Ascending aorta (tissue), 2 donors: ENCODE measurements at regions not wholly inside any gene's neighbourhood (a gene's known extent, or its start where the extent isn't known, plus 50 kb on each side); places are given as distances from the start of the nearest gene placed in this dataset.
A peak's percentile ranks its signal among the peaks of the same experiment; 100 is the strongest.
"Not testable (repeated sequence)": the region's sequence is repeated elsewhere in the genome, so short reads cannot be mapped to it uniquely, and the experiment has no call there.

Experiments
- DNase-seq, 2 donors: peaks; one replicate each; pipeline ENCODE4 v3.0.0-alpha.2; 2019; ENCODE audit warnings: low spot score in 2 of 2
- H3K27ac ChIP-seq, 2 donors: fragments of 200-600 bp; sonication (generic); one replicate each; pipeline ENCODE4 v1.5.1; 2016 to 2017; ENCODE audit warnings: mild to moderate bottlenecking in 1 of 2
- H3K27me3 ChIP-seq: fragments of 200-600 bp; sonication (generic); one replicate; pipeline ENCODE4 v1.5.1; 2017
- H3K36me3 ChIP-seq, 2 donors: fragments of 200-600 bp; sonication (generic); one replicate each; pipeline ENCODE4 v1.5.1; 2016
- H3K4me1 ChIP-seq, 2 donors: fragments of 200-600 bp; sonication (generic); one replicate each; pipeline ENCODE4 v1.5.1; 2016 to 2017; ENCODE audit warnings: mild to moderate bottlenecking in 1 of 2
- H3K4me3 ChIP-seq, 2 donors: fragments of 200-600 bp; sonication (generic); one replicate each; pipeline ENCODE4 v1.5.1; 2016 to 2017; ENCODE audit warnings: mild to moderate bottlenecking in 1 of 2
- H3K9me3 ChIP-seq, 2 donors: fragments of 200-600 bp; sonication (generic); one replicate each; pipeline ENCODE4 v1.5.1; 2016
- CTCF ChIP-seq, 3 experiments: fragments of 200-600 bp in 2 of 3; fragments of 450-650 bp in 1 of 3; sonication (generic) in 2 of 3; IDR thresholded peaks; one replicate each; pipeline ENCODE4 v1.5.1; 2016 to 2019; ENCODE audit warnings: antibody characterized with exemption in 3 of 3, mild to moderate bottlenecking in 1 of 3, moderate library complexity in 1 of 3
- intact Hi-C: fragments of 100-400 bp; cut with DNase I; formaldehyde crosslinking; loops from one replicate; pipeline ENCODE4 v1.15.1; 2023

GRCh38 chr4:150010525-150011126 lies 67.6 kb upstream of the DCLK2 start:
- H3K27ac ChIP-seq: no peak overlapping the region
- H3K9me3 ChIP-seq: no peaks in the 10 kb centered on the region
- peak in 1 of 2 donors; percentile 68 for DNase-seq
- no peak overlapping the region for H3K4me3 ChIP-seq
- intact Hi-C loops: loop anchor here (1.0 to 5.0 kb wide), 4 partner anchors 68 to 233 kb away; partner anchors contain the start of gene DCLK2
- peak; percentile 39 to 59 (median 54) for TF ChIP-seq CTCF (IDR thresholded peaks at IDR 0.05)
- peaks cover 4 to 19% of the 10 kb centered on the region in 2 donors for H3K4me1 ChIP-seq
- no peaks in the 10 kb centered on the region for H3K27me3 ChIP-seq
- H3K36me3 ChIP-seq: no peaks in the 10 kb centered on the region

- Histone ChIP-seq H3K4me3 (no peak overlapping the region), H3K4me1 (peaks cover 0 to 5% of the 10 kb centered on the region in 2 donors), H3K27ac (no peak overlapping the region), H3K27me3 (no peaks in the 10 kb centered on the region), H3K9me3 (no peaks in the 10 kb centered on the region), H3K36me3 (no peaks in the 10 kb centered on the region)
- no peak for TF ChIP-seq CTCF (IDR thresholded peaks at IDR 0.05)
- intact Hi-C loops: loop anchor here (5.0 kb wide), 1 partner anchor 129 kb away; no protein-coding TSS in a partner anchor
- DNase-seq: no peak
Measured at GRCh38 chr4:150012851-150013360, 65.3 kb upstream of the DCLK2 start.

- intact Hi-C loops, H3K4me3 ChIP-seq, H3K27ac ChIP-seq, DNase-seq, H3K27me3 ChIP-seq, H3K36me3 ChIP-seq, H3K4me1 ChIP-seq, H3K9me3 ChIP-seq: not testable (repeated sequence)
Measured at GRCh38 chr4:150015910-150016309, 62.3 kb upstream of the DCLK2 start.

- H3K4me3 ChIP-seq, DNase-seq, H3K27me3 ChIP-seq, H3K4me1 ChIP-seq, intact Hi-C loops, H3K36me3 ChIP-seq, H3K9me3 ChIP-seq, H3K27ac ChIP-seq: not testable (repeated sequence)
Measured at GRCh38 chr4:150016621-150017020, 61.6 kb upstream of the DCLK2 start.

DNA sequence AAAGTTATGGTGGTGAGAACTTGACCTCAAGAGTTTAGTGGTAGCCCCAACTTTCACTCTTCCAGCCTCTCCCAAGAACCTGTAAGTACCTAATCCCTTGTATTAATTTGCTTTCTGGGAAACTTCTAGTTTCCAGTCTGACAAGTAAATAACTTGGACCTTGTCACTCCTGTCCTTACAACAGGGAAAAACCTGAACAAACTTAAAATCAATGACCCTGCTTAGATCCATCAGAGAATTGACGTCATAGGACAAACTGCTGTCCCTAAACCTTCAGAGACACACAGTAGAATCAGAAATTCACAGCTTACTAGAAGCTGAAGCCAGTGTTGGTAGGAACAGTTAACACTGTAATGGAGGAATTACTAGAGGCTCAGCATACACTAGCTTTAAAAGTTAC lies 60.0 kb upstream of the DCLK2 start:
- DNase-seq: no peak
- no peak for TF ChIP-seq CTCF (IDR thresholded peaks at IDR 0.05)
- no peaks in the 10 kb centered on the region for H3K36me3 ChIP-seq
- no peak overlapping the region for H3K4me3 ChIP-seq
- H3K4me1 ChIP-seq: no peaks in the 10 kb centered on the region
- no peaks in the 10 kb centered on the region for H3K27me3 ChIP-seq
- intact Hi-C loops: no loop called here
- no peaks in the 10 kb centered on the region for H3K9me3 ChIP-seq
- H3K27ac ChIP-seq: no peak overlapping the region

DNA sequence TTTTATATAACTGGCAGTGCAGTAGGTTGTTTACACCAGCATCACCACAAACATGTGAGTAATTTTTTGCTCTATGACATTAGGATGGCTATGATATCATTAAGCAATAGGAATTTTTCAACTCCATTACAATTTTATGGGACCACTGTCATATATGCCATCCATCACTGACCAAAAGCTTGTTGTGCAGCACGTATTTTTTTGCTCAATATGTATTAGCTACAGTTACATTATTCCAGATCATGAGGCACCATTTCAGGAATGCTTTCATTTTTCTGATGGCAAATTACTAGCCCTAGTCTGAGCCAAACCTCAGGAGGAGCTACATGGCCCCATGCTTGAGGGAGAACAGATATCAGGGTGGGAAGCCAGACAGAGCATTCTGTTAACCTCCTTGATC lies 56.8 kb upstream of the DCLK2 start:
- intact Hi-C loops: no loop called here
- TF ChIP-seq CTCF (IDR thresholded peaks at IDR 0.05): no peak

DNA sequence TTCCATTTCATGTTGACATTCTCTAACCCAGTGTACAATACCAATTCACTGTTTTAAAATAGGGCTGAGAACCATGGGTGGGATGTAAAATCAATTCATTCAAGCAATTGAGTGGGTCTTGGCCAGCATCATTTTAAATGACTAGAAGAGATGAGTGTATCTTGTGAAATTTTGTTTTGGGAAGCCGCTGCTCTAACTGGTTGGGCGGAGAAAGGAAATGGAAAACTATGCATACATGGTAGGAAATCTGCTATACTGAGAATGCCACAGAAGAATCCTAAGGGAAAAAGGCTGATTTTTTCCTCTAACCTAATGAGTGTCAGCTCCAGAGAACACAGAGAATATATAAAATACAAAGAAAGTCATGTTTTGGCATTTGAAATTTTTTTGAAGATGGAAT lies 54.8 kb upstream of the DCLK2 start:
- H3K27me3 ChIP-seq: no peaks in the 10 kb centered on the region
- no peak overlapping the region for H3K4me3 ChIP-seq
- intact Hi-C loops: no loop called here
- TF ChIP-seq CTCF (IDR thresholded peaks at IDR 0.05): no peak
- no peak for DNase-seq
- H3K27ac ChIP-seq: no peak overlapping the region
- H3K9me3 ChIP-seq: no peaks in the 10 kb centered on the region
- no peaks in the 10 kb centered on the region for H3K36me3 ChIP-seq
- no peaks in the 10 kb centered on the region for H3K4me1 ChIP-seq

More for the DNA sequence above, 56.8 kb upstream of the DCLK2 start:
- no peaks in the 10 kb centered on the region for H3K4me1 ChIP-seq
- H3K9me3 ChIP-seq: no peaks in the 10 kb centered on the region
- H3K4me3 ChIP-seq: no peak overlapping the region
- H3K27me3 ChIP-seq: no peaks in the 10 kb centered on the region
- H3K27ac ChIP-seq: no peak overlapping the region
- no peaks in the 10 kb centered on the region for H3K36me3 ChIP-seq
- no peak for DNase-seq

GRCh38 chr4:150026987-150027386 lies 51.3 kb upstream of the DCLK2 start:
- H3K27ac ChIP-seq, intact Hi-C loops, DNase-seq, H3K36me3 ChIP-seq, H3K4me3 ChIP-seq, H3K4me1 ChIP-seq, H3K9me3 ChIP-seq, H3K27me3 ChIP-seq: not testable (repeated sequence)
